H1 (cell line): ENCODE measurements at regions not wholly inside any gene's neighbourhood (a gene's known extent, or its start where the extent isn't known, plus 50 kb on each side); places are given as distances from the start of the nearest gene placed in this dataset.

Source experiments
- CTCF ChIP-seq, 3 experiments: IDR thresholded peaks; 1 replicate in 2 of 3; 2 replicates in 1 of 3; pipeline versions ENCODE4 v1.5.1 to v1.6.1; 2011; ENCODE audit warnings: low read length in 3 of 3, mild to moderate bottlenecking in 3 of 3, inconsistent platforms in 2 of 3, low read depth in 1 of 3, moderate library complexity in 1 of 3; ENCODE audit not compliant: insufficient read depth in 1 of 3; ENCODE audit errors: control extremely low read depth in 1 of 3

- TF ChIP-seq CTCF (IDR thresholded peaks at IDR 0.05; ENCODE audit: control extremely low read depth in 1 of 3, insufficient read depth in 1 of 3, low read depth in 1 of 3, low read length in 3 of 3): no peak
Observed at GRCh38 chr4:165667969-165668368, 205.1 kb upstream of the TLL1 start (continued).
